ENCODE measurements at regions not wholly inside any gene's neighbourhood (a gene's known extent, or its start where the extent isn't known, plus 50 kb on each side); places are given as distances from the start of the nearest gene placed in this dataset.

DNA sequence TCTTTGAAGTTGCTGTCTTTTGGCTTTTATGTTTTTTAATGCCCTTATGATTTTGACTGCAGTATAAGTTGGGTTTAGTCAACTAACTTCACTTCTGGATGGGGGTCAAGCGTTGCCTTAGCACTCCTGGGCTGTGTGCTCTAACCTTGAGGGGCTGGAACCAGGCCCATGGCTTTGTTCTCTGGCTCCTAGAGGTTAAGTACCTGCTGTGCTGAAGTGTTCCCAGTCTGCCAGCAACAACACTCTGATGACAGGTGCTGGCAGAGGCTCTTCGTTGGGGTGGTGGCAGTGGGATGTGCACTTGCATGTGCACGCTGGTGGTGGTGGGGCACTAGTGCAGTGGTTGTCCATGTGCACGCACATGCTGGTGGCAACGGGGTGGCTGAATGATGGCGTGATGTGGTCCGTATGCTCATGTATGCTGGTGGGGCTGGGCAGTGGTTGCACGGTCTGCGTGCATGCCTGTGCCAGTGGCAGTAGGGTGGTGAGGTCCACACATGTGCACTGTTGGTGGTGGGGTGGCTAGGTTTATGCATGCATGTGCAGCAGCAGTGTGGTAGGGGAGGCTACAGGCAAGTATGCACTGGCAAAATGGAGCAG, 447.8 kb upstream of the GOT2 start:
- TF ChIP-seq POLR2A (IDR thresholded peaks at IDR 0.05), result no peak
- TF ChIP-seq, protein P1, sequence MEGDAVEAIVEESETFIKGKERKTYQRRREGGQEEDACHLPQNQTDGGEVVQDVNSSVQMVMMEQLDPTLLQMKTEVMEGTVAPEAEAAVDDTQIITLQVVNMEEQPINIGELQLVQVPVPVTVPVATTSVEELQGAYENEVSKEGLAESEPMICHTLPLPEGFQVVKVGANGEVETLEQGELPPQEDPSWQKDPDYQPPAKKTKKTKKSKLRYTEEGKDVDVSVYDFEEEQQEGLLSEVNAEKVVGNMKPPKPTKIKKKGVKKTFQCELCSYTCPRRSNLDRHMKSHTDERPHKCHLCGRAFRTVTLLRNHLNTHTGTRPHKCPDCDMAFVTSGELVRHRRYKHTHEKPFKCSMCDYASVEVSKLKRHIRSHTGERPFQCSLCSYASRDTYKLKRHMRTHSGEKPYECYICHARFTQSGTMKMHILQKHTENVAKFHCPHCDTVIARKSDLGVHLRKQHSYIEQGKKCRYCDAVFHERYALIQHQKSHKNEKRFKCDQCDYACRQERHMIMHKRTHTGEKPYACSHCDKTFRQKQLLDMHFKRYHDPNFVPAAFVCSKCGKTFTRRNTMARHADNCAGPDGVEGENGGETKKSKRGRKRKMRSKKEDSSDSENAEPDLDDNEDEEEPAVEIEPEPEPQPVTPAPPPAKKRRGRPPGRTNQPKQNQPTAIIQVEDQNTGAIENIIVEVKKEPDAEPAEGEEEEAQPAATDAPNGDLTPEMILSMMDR (IDR thresholded peaks at IDR 0.05), result no peak
- no peak for TF ChIP-seq POLR2AphosphoS5 (IDR thresholded peaks at IDR 0.05)
- TF ChIP-seq EP300 (IDR thresholded peaks at IDR 0.05), result no peak

Measured in upper lobe of left lung (tissue), 4 donors.